HG03039 (cell line): ENCODE measurements at regions not wholly inside any gene's neighbourhood (a gene's known extent, or its start where the extent isn't known, plus 50 kb on each side); places are given as distances from the start of the nearest gene placed in this dataset.
"Not testable (repeated sequence)": the region's sequence is repeated elsewhere in the genome, so short reads cannot be mapped to it uniquely, and the experiment has no call there.

Experiments used
- ATAC-seq: cut with Tn5 transposase; IDR thresholded peaks from one replicate; pipeline ENCODE4 v1.9.1; 2021; ENCODE audit warnings: mild to moderate bottlenecking, moderate library complexity; ENCODE audit not compliant: unreplicated experiment

DNA sequence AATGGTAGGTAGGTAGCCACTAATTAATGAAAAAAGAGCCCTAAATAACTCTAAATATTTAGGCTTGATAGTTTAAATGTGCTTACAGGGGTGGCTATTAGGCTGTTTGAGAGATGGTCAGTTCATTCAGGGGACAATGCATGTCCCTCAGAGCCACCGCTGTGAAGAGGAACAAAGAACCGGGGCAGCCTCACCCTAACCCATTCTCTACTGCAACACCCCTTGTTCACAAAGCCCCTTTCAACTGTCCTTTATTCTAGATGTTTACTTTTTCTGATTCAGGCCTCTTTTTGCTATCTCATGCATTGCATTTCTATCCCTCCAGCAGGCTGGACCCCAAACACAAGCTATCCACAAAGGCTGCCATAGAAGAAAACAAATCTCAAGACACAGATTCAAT lies 906.7 kb downstream of the NR2F1-AS1 start:
- ATAC-seq, result no peak

- ATAC-seq, result no peak
These were observed 915.5 kb downstream of the NR2F1-AS1 start for GRCh38 chr5:92665506-92665905.

DNA sequence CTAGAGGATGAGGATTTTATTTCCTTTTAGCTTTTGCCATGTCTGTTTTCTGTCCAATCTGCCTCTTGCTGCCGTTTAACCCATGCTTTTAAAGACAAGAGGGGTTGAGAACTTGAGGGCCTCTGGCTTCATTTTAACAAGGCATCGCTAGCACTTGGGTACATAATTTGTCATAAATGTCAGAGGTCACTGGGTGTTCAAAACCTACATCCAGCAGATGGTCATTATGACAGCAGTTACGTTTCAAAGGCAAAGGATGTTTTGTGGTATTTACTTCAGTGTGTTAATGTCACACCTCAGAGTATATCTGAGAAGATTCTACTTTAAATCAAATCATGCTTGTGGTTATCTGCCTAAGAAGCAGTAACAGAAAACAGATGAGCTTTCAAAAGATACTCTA lies 918.3 kb downstream of the NR2F1-AS1 start:
- ATAC-seq, result no peak

DNA sequence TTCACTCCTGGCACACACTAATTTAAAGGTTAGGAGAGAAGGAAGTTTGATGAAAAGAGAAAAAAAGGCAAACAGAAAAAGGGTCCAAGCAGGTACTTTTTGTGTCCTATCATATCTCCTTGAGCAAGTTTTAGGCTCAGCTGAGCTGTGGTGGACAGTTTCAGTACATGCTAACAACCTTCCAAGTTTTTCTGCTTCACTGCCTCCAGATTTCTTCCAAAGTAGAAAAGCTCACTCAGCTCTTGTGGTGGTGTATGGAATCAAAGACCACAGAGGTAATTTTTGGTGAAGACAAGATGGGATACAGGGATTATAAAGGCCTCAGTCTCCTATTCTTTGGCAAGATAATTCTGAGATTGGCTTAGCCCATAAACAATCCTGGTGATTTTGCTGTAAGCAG lies 921.8 kb downstream of the NR2F1-AS1 start:
- no peak for ATAC-seq

DNA sequence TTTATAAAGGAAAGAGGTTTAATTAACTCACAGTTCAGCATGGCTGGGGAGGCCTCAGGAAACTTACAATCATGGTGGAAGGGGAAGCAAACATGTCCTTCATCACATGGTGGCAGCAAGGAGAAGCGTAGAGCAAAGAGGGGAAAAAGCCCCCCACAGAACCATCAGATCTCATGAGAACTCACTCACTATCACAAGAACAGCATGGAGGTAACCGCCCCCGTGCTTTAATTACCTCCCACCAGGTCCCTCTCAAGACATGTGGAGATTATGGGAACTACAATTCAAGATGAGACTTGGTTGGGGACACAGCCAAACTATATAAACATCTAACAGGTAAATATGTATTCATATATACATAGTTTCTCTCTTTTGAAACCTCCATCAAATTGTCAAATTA lies 926.4 kb downstream of the NR2F1-AS1 start:
- not testable (repeated sequence) for ATAC-seq

DNA sequence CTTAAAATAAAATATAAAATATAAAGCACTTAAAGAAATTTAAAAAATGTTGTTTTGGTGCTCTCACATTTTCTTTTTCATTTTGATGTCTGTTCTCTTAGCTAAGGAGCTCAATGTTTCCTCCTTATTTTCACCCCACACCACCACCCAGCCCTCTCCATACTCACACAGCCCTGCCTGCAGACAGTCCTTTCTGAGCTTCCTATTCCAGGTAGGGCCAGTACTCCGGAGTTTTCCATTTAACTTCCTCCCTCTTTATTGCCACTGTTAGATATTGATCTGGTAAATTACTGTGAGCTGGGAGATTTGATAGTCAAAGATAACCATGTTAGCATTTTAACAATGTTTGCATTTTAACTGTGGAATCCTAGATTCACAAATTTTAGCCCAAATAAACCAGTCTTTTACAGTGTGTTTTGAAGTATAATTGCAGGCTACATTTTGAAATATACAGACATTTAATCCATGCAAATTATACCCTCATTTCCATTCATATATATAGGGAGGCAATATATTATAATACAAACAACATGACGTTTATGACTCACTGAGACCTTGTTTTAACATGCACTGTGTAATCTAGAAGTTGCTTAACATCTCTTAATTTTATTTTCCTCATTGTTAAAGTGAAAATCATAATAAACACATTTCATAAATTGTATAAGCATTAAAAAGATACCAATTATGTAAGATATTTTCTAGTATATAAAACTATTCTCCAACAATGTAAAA lies 927.1 kb downstream of the NR2F1-AS1 start:
- ATAC-seq, result no peak

- ATAC-seq, result no peak
These were observed 928.3 kb downstream of the NR2F1-AS1 start for GRCh38 chr5:92652756-92653155.

- ATAC-seq, result no peak
These were observed 936.6 kb downstream of the NR2F1-AS1 start for GRCh38 chr5:92644266-92644886.

- no peak for ATAC-seq
These were observed 939.7 kb downstream of the NR2F1-AS1 start for GRCh38 chr5:92641031-92641962.

DNA sequence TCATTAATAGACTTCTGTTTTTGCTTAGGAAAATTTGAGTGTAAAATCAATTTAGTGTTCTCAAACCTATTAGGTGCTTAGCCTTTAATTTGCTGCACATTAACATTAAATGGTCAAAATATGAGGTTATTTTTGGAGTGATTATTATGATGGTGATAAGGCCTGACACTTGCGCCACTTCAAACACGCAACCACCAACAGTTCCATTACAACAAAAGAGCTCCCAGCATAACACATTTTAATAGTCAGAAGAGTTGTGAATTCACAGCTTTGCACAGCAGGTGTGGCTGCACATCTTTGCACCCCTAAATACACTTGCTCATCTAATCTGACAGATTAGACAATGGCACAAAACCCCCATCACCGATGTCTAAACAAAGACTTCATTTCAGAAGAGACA lies 940.7 kb downstream of the NR2F1-AS1 start:
- no peak for ATAC-seq

- ATAC-seq, result no peak
These were observed 943.1 kb downstream of the NR2F1-AS1 start for GRCh38 chr5:92637960-92638359.

GRCh38 chr5:92637247-92637646 lies 943.8 kb downstream of the NR2F1-AS1 start:
- ATAC-seq, result no peak

GRCh38 chr5:92635001-92635461 lies 946.0 kb downstream of the NR2F1-AS1 start:
- no peak for ATAC-seq

GRCh38 chr5:92633875-92634487 lies 947.0 kb downstream of the NR2F1-AS1 start:
- no peak for ATAC-seq

DNA sequence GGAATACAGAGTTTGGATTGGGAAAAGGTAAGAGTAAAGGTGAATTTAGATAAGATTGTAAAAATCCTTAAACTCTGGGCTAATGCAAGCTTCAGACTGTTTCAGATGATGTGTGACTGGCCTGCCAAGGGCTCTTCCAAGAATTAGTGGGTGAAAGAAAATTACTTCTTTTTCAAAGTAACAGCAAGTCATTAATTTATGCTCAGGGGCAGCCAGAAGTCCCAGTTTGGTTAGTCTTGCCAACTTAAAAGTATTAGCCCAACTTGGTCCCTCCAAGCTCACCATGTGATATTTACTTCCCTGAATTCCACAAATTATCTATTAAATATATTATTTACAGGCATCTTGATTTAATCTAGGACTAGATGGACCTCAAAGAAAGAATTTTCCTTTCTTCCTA lies 947.8 kb downstream of the NR2F1-AS1 start:
- ATAC-seq, result no peak

DNA sequence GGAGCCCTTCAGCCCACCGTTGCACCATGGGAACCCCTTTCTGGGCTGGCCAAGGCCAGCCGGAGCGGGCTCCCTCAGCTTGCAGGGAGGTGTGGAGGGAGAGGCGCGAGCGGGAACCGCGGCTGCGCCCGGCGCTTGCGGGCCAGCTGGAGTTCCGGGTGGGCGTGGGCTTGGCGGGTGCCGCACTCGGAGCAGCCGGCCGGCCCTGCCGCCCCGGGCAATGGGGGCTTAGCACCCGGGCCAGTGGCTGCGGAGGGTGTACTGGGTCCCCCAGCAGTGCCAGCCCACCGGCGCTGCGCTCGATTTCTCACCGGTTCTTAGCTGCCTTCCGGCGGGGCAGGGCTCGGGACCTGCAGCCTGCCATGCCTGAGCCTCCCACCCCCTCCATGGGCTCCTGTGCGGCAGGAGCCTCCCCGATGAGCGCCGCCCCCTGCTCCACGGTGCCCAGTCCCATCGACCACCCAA lies 949.8 kb downstream of the NR2F1-AS1 start:
- ATAC-seq, result not testable (repeated sequence)

DNA sequence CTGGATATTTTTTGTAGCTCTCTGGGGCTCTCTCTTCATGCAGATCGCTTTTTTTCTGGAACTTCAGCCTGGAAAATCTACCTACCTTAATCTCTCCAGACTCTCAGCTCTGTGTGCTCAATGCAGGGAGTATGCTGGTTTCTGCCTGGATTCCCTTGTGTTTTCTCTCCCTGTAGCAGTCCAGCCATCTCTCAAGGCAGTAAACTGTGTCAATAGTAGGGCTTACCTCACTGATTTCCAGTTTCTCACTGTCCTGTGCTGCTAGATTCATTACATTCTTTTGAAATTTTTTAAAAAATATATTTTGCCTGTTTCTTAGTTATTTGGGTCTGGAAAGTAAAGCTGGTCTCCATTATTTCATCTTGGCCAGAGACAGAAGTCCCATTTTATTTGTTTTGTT lies 951.4 kb downstream of the NR2F1-AS1 start:
- ATAC-seq, result no peak

DNA sequence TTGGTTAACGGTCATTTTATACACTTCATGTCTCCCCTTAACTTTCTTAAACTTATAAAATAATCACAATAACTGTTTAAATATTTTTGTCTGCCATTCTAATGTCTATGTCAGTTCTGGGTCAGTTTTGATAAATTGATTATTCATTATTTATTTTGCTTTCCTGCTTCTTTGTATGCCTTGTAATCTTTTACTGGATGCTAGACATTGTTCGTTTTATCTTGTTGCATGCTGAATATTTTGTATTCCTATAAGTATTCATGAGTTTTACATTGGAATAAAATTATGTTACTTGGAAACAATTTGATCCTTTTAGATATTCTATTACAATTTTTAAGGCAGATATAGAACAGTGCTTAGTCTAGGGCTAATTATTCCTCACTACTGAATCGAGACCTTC lies 952.0 kb downstream of the NR2F1-AS1 start:
- no peak for ATAC-seq

- ATAC-seq, result no peak
These were observed 953.8 kb downstream of the NR2F1-AS1 start for GRCh38 chr5:92627186-92627585.

- no peak for ATAC-seq
These were observed 964.9 kb downstream of the NR2F1-AS1 start for GRCh38 chr5:92616085-92616484.

- ATAC-seq, result no peak
These were observed 967.5 kb downstream of the NR2F1-AS1 start for GRCh38 chr5:92613546-92613945.
